ENCODE measurements at regions not wholly inside any gene's neighbourhood (a gene's known extent, or its start where the extent isn't known, plus 50 kb on each side); places are given as distances from the start of the nearest gene placed in this dataset.
"Not testable (repeated sequence)": the region's sequence is repeated elsewhere in the genome, so short reads cannot be mapped to it uniquely, and the experiment has no call there.

DNA sequence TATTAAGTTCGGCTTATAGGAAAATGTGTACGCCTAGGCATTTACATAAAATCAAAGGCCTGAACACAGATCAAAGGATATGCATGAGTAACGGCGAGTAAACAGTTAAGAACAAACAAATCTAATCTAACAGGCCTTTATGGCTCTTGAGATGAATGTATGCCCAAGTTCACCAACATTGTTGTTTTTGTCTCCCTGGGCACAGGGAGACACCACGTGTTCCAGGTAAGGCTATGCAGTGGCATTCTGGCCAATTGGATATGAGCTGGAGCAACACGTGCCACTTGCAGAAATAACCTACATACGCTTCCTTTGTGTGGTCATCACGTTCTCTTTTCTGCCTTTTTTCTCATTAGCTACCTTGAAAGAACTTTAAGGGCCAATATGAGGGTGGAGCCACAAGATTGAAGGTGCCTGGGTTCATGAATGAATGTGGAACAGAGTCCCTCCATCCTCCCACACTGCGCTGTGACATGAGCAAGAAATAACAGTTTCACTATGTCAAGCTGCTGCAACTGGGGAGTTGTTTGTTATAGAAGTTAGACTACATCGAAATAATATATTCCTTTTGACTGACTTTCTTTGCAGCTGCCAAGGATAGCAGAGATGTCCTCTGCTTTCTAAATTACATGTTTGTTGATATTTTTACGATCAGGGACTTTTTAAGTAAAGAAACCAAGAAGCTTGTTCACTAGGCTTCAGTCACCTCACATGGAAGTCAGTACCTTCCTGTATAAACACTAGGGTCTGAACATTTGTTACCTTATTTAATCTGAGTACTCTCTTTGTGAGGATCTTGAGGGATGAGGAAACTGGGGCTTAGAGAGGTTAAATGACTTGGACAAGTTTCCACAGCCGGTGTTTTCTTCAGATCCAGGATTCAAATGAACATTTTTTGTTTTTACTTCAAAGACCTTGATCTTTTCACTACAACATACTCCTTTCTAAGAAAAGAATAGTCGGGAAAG lies 427.5 kb upstream of the TBL1XR1 start:
- H3K4me3 ChIP-seq (ENCODE audit: low read depth, low read length) = no peak overlapping the region
- TF ChIP-seq, protein P1, sequence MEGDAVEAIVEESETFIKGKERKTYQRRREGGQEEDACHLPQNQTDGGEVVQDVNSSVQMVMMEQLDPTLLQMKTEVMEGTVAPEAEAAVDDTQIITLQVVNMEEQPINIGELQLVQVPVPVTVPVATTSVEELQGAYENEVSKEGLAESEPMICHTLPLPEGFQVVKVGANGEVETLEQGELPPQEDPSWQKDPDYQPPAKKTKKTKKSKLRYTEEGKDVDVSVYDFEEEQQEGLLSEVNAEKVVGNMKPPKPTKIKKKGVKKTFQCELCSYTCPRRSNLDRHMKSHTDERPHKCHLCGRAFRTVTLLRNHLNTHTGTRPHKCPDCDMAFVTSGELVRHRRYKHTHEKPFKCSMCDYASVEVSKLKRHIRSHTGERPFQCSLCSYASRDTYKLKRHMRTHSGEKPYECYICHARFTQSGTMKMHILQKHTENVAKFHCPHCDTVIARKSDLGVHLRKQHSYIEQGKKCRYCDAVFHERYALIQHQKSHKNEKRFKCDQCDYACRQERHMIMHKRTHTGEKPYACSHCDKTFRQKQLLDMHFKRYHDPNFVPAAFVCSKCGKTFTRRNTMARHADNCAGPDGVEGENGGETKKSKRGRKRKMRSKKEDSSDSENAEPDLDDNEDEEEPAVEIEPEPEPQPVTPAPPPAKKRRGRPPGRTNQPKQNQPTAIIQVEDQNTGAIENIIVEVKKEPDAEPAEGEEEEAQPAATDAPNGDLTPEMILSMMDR (IDR thresholded peaks at IDR 0.05; ENCODE audit: low read depth, low read length) = no peak

DNA sequence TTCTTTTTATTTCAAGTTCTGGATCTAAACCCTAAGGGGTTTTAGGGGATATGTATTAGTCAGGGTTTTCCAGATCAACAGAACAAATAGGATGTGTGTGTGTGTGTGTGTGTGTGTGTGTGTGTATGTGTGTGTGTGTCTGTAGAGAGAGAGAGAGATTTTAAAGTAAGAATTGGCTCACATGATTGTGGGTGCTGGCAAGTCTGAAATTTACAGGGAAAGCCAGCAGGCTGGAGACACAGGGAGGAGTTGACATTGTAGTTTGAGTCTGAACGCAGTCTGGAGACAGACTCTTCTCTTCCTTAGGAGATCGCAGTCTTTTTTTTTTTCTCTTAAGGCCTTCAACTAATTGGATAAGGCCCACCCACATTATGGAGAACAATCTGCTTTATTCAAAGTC lies 428.8 kb upstream of the TBL1XR1 start:
- no peak overlapping the region for H3K4me3 ChIP-seq (ENCODE audit: low read depth, low read length)
- TF ChIP-seq, protein P1 (IDR thresholded peaks at IDR 0.05; ENCODE audit: low read depth, low read length) = no peak

DNA sequence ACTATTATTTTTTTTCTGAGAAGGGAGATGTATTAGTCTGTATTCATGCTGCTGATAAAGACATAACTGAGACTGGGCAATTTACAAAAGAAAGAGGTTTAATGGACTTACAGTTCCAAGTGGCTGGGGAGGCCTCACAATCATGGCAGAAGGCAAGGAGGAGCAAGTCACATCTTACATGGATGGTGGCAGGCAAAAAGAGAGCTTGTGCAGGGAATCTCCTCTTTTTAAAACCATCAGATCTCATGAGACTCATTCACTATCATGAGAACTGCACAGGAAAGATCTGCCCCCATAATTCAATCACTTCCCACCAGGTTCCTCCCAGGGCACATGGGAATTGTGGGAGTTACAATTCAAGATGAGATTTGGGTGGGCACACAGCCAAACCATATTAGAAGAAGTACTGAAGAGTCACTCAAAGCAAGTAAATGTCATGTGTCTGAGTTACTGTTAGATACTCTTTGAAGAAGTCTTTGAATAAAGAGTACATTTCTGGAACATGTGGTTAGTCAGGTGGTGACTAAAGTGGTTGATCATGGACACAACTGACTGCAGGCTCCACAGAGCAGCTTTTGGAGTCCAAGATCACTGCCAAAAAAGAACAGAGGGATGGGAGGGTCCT lies 430.9 kb upstream of the TBL1XR1 start:
- H3K4me3 ChIP-seq (ENCODE audit: low read depth, low read length) = not testable (repeated sequence)

DNA sequence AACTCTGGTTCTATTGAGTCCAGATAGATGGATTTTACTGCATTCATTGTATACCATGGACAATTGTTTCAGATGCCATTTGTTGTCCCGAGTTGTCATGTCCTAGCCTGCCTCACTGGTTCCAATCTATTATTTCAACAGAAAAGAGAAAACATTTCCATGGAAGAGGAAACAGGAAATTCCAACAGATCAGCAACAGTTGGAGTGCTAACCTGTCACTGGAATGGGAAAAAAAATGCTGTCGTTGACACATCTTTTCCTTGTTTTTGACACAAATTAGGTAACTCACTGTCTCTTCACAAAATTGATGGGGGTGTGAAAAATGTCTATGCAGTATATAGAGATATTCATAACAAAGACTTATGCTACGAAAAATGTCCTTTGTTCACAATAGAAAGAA lies 432.0 kb upstream of the TBL1XR1 start:
- TF ChIP-seq, protein P1 (IDR thresholded peaks at IDR 0.05; ENCODE audit: low read depth, low read length) = no peak
- H3K4me3 ChIP-seq (ENCODE audit: low read depth, low read length) = no peak overlapping the region

DNA sequence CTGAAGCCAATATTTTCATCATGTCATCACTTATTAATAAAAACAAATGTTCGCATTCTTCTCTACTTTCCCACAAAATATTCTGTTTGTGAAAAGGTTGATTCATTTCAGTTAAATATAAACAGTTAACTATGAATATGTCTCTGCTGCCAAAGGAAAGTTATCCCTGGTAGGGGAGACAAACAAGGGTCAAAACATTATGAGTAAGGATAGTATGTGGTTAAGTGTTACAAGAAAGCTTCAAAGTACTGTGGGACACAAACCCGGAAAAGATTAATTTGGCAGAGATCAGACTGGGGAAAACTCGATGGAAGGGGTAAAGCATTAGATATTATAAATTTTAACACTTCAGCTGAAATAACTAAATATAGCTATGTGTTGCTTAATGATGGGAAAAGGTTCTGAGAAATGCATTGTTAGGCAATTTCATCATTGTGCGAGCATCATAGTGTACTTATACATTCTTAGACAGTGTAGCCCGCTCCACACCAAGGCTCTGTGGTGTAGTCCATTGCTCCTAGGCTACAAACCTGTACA lies 436.5 kb upstream of the TBL1XR1 start:
- TF ChIP-seq, protein P1 (IDR thresholded peaks at IDR 0.05; ENCODE audit: low read depth, low read length) = no peak
- no peak overlapping the region for H3K4me3 ChIP-seq (ENCODE audit: low read depth, low read length)

DNA sequence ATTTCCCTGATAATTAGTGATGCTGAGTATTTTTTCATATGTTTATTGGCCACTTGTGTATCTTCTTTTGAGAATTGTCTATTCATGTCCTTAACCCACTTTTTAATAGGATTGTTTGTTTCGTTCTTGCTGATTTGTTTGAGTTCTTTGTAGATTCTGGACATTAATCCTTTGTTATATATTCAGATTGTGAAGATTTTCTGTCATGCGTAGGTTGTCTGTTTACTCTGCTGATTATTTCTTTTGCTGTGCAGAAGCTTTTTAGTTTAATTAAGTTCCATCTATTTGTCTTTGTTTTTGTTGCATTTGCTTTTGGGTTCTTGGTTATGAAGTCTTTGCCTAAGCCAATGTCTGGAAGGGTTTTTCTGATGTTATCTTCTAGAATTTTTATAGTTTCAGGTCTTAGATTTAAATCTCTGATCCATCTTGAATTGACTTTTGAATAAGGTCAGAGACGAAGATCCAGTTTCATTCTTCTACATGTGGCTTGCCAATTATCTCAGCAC lies 438.4 kb upstream of the TBL1XR1 start:
- H3K4me3 ChIP-seq (ENCODE audit: low read depth, low read length) = not testable (repeated sequence)

DNA sequence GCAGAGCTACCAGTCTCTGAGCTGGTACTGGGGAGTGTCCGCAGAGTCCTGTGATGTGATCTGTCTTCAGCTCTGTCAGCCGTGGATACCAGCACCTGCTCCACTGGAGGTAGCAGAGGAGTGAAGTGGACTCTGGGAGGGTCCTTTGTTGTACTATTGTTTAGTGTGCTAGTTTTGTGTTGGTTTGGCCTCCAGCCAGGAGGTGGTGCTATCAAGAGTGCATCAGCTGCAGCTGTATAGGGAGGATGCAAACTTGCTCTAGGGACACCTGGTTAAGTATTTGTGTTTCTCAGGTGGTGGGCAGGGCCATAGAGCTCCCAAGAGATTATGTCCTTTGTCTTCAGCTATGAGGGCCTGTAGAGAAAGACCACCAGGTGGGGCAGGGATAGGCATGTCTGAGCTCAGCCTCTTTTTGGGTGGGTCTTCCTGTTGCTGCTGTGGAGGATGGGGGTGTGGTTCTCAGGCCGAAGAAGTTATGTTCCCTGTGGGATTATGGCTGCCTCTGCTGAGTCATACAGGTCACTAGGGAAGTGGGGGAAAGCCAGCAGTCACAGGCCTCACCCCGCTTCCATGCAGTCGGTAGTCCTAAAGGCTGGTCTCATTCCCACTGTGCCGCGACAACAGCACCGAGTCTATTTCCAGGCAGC lies 443.2 kb upstream of the TBL1XR1 start:
- TF ChIP-seq, protein P1 (IDR thresholded peaks at IDR 0.05; ENCODE audit: low read depth, low read length) = no peak

DNA sequence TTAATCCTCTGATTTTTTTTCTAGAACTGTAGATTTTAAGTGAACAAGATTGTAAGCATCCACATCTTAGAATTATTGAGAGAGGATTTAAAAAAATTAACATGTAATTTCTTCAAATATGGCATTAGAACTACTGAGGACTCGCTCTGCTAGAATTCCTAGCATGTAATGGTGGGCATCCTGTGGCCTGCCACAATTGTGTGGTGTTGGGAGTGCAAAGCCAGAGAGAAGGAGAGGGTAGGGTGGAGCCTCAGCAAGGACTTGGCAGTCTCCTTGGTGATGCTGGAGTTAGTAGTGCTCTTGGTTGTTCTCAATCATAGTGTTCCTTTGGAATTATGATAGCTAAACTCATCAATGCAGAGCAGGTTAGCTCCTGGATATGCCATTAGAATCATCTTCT lies 443.9 kb upstream of the TBL1XR1 start:
- no peak overlapping the region for H3K4me3 ChIP-seq (ENCODE audit: low read depth, low read length)
- TF ChIP-seq, protein P1 (IDR thresholded peaks at IDR 0.05; ENCODE audit: low read depth, low read length) = no peak

More for the DNA sequence above, 443.2 kb upstream of the TBL1XR1 start:
- no peak overlapping the region for H3K4me3 ChIP-seq (ENCODE audit: low read depth, low read length)

Data from WI38 (cell line).